HUES6 (cell line): ENCODE measurements at regions not wholly inside any gene's neighbourhood (a gene's known extent, or its start where the extent isn't known, plus 50 kb on each side); places are given as distances from the start of the nearest gene placed in this dataset.
"Not testable (repeated sequence)": the region's sequence is repeated elsewhere in the genome, so short reads cannot be mapped to it uniquely, and the experiment has no call there.

Source experiments
- H3K27ac ChIP-seq: 2 replicates; pipeline ENCODE4 v1.7.0; 2013; ENCODE audit warnings: low read depth, mild to moderate bottlenecking, low read length, inconsistent platforms
- H3K27me3 ChIP-seq: 2 replicates; pipeline ENCODE4 v1.6.1; 2013; ENCODE audit warnings: low read length; ENCODE audit not compliant: control insufficient read depth, insufficient read depth
- H3K36me3 ChIP-seq: 2 replicates; pipeline ENCODE4 v1.6.1; 2013; ENCODE audit warnings: low read length; ENCODE audit not compliant: control insufficient read depth, insufficient read depth
- H3K4me1 ChIP-seq: 2 replicates; pipeline ENCODE4 v1.6.1; 2013; ENCODE audit warnings: low read length; ENCODE audit not compliant: control insufficient read depth, insufficient read depth
- H3K4me3 ChIP-seq: 2 replicates; pipeline ENCODE4 v1.5.1; 2013; ENCODE audit warnings: low read depth, low read length
- H3K9ac ChIP-seq: one replicate; pipeline ENCODE4 v1.6.1; 2013; ENCODE audit warnings: mild to moderate bottlenecking, low read length
- H3K9me3 ChIP-seq: 2 replicates; pipeline ENCODE4 v1.6.1; 2013; ENCODE audit warnings: low read depth, low read length; ENCODE audit not compliant: control insufficient read depth, insufficient read depth

DNA sequence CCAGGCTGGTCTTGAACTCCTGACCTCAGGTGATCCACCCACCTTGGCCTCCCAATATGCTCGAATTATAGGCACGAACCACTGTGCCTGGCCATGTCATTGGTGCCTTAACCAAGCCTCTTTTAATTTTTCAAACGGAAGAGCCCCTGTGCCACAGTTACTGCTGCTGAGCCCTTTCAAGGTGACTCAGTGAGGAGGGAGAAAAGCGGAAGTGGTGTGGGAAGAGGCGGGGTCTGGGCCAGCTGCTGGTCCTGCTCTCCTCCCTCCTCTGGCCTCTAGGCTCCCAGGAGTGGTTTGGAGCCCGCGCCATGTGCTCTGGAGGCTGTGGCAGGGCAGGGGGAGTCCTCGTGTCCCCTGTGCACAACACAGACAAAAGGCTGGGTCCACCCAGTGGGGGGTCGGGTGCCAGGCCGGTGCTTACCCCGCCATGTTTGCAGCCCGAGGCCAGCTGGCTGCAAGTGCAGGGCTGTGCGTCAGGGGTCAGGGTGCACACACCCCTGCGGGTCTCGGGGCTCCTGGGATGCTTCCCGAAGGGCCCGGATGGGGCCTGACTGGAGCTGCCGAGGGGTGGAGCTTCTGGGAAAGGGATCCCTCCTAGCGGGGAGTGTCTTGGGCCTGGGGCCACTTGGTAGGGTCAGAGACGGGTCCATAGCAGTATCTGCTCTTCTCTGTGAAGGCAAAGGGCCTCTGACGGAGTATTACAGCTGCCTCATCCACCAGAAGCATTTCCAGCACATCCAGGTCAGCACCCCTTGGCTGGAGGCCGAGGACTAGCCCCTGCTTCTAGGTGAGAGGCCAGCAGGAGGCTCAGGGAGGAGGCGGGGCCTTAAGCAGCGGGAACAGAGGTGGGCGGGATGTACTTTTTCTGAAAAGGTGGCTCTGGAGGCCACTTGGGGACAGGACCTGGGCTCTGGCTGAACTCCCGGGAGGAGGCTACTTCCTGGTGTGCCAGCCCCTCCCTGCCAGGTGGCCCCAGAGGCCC is 100.4 kb upstream of the CCZ1B start:
- not testable (repeated sequence) for H3K4me1 ChIP-seq, H3K9ac ChIP-seq, H3K27ac ChIP-seq, H3K4me3 ChIP-seq, H3K36me3 ChIP-seq, H3K27me3 ChIP-seq, H3K9me3 ChIP-seq

DNA sequence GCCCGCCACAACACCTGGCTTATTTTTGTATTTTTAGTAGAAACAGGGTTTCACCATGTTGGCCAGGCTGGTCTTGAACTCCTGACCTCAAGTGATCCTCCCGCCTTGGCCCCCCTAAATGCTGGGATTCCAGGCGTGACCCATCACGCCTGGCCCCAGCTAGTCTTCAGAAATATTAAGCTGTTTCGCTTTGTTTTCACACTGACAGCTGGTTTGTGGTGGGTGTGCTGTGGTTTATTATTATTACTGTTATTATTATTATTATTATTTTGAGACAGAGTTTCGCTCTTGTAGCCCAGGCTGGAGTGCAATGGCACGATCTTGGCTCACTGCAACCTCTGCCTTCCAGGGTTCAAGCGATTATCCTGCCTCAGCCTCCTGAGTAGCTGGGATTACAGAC is 101.6 kb upstream of the CCZ1B start:
- not testable (repeated sequence) for H3K9me3 ChIP-seq, H3K36me3 ChIP-seq, H3K9ac ChIP-seq, H3K27ac ChIP-seq, H3K4me1 ChIP-seq, H3K27me3 ChIP-seq, H3K4me3 ChIP-seq

DNA sequence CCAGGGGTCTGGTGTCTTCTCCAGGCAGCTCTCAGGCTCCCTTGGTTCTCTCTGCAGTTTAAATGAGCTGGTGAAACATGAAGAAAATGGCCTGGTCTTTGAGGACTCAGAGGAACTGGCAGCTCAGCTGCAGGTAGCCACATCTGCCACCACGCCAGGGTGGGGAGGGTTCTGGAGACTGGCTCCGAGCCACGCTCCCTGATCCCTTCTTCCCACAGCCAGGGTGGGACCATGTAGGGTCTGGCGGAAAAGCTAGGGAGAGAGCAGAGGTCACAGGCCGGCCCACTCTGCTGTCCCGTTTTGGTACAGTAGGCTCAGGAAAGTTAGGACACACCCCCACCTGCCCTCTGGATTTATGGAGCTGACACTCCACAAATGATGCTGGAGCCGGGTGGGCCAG is 103.5 kb upstream of the CCZ1B start:
- not testable (repeated sequence) for H3K27ac ChIP-seq, H3K27me3 ChIP-seq, H3K9ac ChIP-seq, H3K9me3 ChIP-seq, H3K4me3 ChIP-seq, H3K36me3 ChIP-seq, H3K4me1 ChIP-seq

GRCh38 chr7:6930081-6930635 is 104.1 kb upstream of the CCZ1B start:
- not testable (repeated sequence) for H3K27me3 ChIP-seq, H3K9ac ChIP-seq, H3K27ac ChIP-seq, H3K36me3 ChIP-seq, H3K4me3 ChIP-seq, H3K4me1 ChIP-seq, H3K9me3 ChIP-seq

DNA sequence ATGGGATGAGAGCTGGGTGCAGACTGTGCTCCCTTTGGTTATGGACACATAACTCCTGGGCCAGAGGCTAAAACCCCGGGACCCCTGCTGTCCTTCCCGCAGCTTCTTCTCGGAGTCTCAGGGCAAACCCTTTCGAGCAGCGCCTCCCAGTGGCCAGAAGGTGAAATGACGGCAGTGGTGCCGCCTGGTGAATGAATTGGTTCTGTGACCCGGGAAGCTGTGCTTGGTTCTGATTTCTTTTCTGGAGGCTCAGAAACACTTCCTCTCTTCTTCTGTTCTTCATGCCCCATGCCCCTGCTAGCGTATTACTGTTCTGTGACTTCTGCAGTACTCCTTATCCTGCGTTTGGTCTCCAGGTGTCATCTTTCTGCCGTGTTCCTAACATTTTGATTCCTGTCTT is 104.7 kb upstream of the CCZ1B start:
- not testable (repeated sequence) for H3K9ac ChIP-seq, H3K27ac ChIP-seq, H3K4me3 ChIP-seq, H3K9me3 ChIP-seq, H3K27me3 ChIP-seq, H3K4me1 ChIP-seq, H3K36me3 ChIP-seq

- not testable (repeated sequence) for H3K9ac ChIP-seq, H3K4me1 ChIP-seq, H3K4me3 ChIP-seq, H3K27me3 ChIP-seq, H3K36me3 ChIP-seq, H3K9me3 ChIP-seq, H3K27ac ChIP-seq
Observed at GRCh38 chr7:6931456-6931855, 105.4 kb upstream of the CCZ1B start.

GRCh38 chr7:6933954-6934632 is 108.0 kb upstream of the CCZ1B start:
- not testable (repeated sequence) for H3K27ac ChIP-seq, H3K4me1 ChIP-seq, H3K36me3 ChIP-seq, H3K4me3 ChIP-seq, H3K9ac ChIP-seq, H3K27me3 ChIP-seq, H3K9me3 ChIP-seq

- Histone ChIP-seq H3K27me3 (no peaks in the 10 kb centered on the region), H3K4me3 (no peak overlapping the region), H3K9me3 (no peaks in the 10 kb centered on the region), H3K9ac (no peak overlapping the region), H3K27ac (no peak overlapping the region), H3K4me1 (peaks cover 4% of the 10 kb centered on the region), H3K36me3 (no peaks in the 10 kb centered on the region)
Observed at GRCh38 chr7:6934981-6935380, 108.9 kb upstream of the CCZ1B start.

GRCh38 chr7:6936626-6937025 is 110.6 kb upstream of the CCZ1B start:
- not testable (repeated sequence) for H3K27ac ChIP-seq, H3K4me1 ChIP-seq, H3K9ac ChIP-seq, H3K36me3 ChIP-seq, H3K4me3 ChIP-seq, H3K27me3 ChIP-seq, H3K9me3 ChIP-seq

DNA sequence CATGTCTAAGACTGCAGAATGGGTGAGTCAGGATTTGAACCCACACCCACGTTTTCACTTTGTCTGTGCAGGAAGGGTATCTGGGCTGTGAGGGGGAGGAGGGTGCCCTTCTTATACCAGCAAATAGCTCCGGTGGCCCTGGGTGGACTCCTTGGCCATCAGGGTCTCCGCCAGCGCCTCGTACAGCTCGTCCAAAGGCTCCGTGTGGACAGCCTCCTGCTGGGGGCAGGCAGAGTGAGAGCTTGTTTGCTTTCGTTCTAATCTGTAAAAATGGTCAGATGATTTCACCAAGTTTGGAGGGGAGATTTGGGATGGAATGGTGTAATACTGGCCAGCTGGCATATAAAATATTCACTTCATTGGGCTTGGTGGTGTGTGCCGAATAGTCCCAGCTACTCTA is 111.7 kb upstream of the CCZ1B start:
- not testable (repeated sequence) for H3K9ac ChIP-seq, H3K9me3 ChIP-seq, H3K4me1 ChIP-seq, H3K4me3 ChIP-seq, H3K36me3 ChIP-seq, H3K27ac ChIP-seq, H3K27me3 ChIP-seq

GRCh38 chr7:6938284-6938683 is 112.2 kb upstream of the CCZ1B start:
- H3K27me3 ChIP-seq, H3K9ac ChIP-seq, H3K4me3 ChIP-seq, H3K4me1 ChIP-seq, H3K27ac ChIP-seq, H3K9me3 ChIP-seq, H3K36me3 ChIP-seq: not testable (repeated sequence)
